Loucy (cell line): ENCODE measurements at regions not wholly inside any gene's neighbourhood (a gene's known extent, or its start where the extent isn't known, plus 50 kb on each side); places are given as distances from the start of the nearest gene placed in this dataset.

ENCODE experiments used
- EZH2phosphoT487 ChIP-seq: fragments of 200-600 bp; IDR thresholded peaks from 2 replicates; pipeline ENCODE4 v1.6.1; 2018; ENCODE audit warnings: antibody characterized with exemption, mild to moderate bottlenecking, moderate library complexity, borderline replicate concordance
- TF ChIP-seq, protein P1 (sequence below): fragments of 200-600 bp; sonication (generic); conservative IDR thresholded peaks from 2 replicates; pipeline ENCODE4 v1.5.1; 2014; ENCODE audit warnings: mild to moderate bottlenecking, antibody characterized with exemption, low read length

DNA sequence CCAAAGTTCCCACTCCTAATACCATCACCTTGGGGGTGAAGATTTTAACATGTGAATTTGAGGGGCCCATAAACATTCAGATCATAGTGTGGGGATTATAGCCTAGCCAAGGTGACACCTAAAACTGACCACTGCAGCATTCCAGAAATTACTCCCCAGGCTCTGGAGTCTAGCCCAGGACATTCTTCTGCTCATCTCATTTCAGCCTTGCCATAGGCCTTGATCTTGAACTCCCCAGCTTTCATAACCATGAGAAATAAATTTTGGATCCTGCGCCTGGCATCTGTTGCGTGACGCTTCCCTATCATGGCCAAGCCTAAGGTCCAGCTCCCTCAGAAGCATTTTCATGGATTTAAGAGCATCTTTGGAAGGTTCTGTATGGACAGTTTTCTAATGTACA is 502.9 kb upstream of the THBS1 start:
- TF ChIP-seq, protein P1, sequence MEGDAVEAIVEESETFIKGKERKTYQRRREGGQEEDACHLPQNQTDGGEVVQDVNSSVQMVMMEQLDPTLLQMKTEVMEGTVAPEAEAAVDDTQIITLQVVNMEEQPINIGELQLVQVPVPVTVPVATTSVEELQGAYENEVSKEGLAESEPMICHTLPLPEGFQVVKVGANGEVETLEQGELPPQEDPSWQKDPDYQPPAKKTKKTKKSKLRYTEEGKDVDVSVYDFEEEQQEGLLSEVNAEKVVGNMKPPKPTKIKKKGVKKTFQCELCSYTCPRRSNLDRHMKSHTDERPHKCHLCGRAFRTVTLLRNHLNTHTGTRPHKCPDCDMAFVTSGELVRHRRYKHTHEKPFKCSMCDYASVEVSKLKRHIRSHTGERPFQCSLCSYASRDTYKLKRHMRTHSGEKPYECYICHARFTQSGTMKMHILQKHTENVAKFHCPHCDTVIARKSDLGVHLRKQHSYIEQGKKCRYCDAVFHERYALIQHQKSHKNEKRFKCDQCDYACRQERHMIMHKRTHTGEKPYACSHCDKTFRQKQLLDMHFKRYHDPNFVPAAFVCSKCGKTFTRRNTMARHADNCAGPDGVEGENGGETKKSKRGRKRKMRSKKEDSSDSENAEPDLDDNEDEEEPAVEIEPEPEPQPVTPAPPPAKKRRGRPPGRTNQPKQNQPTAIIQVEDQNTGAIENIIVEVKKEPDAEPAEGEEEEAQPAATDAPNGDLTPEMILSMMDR: no peak
- no peak for TF ChIP-seq EZH2phosphoT487
